BLaER1 treated with 17β-estradiol and CSF1 and Interleukin-3, amounts not matched to agents 10 nM and 100 nM (cell line): ENCODE measurements at regions not wholly inside any gene's neighbourhood (a gene's known extent, or its start where the extent isn't known, plus 50 kb on each side); places are given as distances from the start of the nearest gene placed in this dataset.
"Not testable (repeated sequence)": the region's sequence is repeated elsewhere in the genome, so short reads cannot be mapped to it uniquely, and the experiment has no call there.

Experiments used
- H3K27ac ChIP-seq, 11 experiments: shearing (Covaris generic); formaldehyde crosslinking; 2 replicates each; pipeline ENCODE4 v1.8.1; 2022
- H3K27me3 ChIP-seq, 11 experiments: shearing (Covaris generic); formaldehyde crosslinking; 2 replicates each; pipeline ENCODE4 v1.8.1; 2022
- H3K36me3 ChIP-seq, 11 experiments: shearing (Covaris generic); formaldehyde crosslinking; 2 replicates each; pipeline ENCODE4 v1.8.1; 2022
- H3K4me1 ChIP-seq, 10 experiments: shearing (Covaris generic); formaldehyde crosslinking; 2 replicates each; pipeline ENCODE4 v1.8.1; 2022
- H3K4me2 ChIP-seq, 11 experiments: shearing (Covaris generic); formaldehyde crosslinking; 2 replicates each; pipeline ENCODE4 v1.8.1; 2022
- H3K4me3 ChIP-seq, 10 experiments: shearing (Covaris generic); formaldehyde crosslinking; 2 replicates each; pipeline ENCODE4 v1.8.1; 2022
- H3K9ac ChIP-seq, 11 experiments: shearing (Covaris generic); formaldehyde crosslinking; 2 replicates each; pipeline ENCODE4 v1.8.1; 2022
- H3K9me3 ChIP-seq, 11 experiments: shearing (Covaris generic); formaldehyde crosslinking; replicated peaks in 1 of 11; 2 replicates each; pipeline ENCODE4 v1.8.1; 2022
- H4K20me1 ChIP-seq, 11 experiments: shearing (Covaris generic); formaldehyde crosslinking; 2 replicates each; pipeline ENCODE4 v1.8.1; 2022
- Cebpa-rat ChIP-seq, 11 experiments: shearing (Covaris generic); IDR thresholded peaks; 2 replicates each; pipeline ENCODE4 v1.8.1; 2022

- Histone ChIP-seq H3K4me2 (no peak overlapping the region), H3K27ac (no peak overlapping the region), H3K9me3 (peaks cover 0 to 18% (median 9%) of the 10 kb centered on the region in 11 experiments; a peak in 12 of 22 replicates), H3K4me1 (peaks cover 16 to 41% (median 29%) of the 10 kb centered on the region in 10 experiments), H4K20me1 (peaks cover 38 to 100% (median 99%) of the 10 kb centered on the region in 11 experiments; a peak in 20 of 22 replicates), H3K27me3 (no peaks in the 10 kb centered on the region), H3K9ac (no peak overlapping the region), H3K36me3 (peaks cover 48 to 99% (median 89%) of the 10 kb centered on the region in 11 experiments), H3K4me3 (no peak overlapping the region)
- TF ChIP-seq Cebpa-rat (IDR thresholded peaks at IDR 0.05) = no peak
Observed at GRCh38 chr19:7400815-7401214, 52.1 kb downstream of the ARHGEF18 start.

- no peak for TF ChIP-seq Cebpa-rat (IDR thresholded peaks at IDR 0.05)
- H3K9me3 ChIP-seq = peaks cover 0 to 18% (median 9%) of the 10 kb centered on the region in 11 experiments; a peak in 12 of 22 replicates
- H3K27me3 ChIP-seq = no peaks in the 10 kb centered on the region
- H3K27ac ChIP-seq = no peak overlapping the region
- no peak overlapping the region for H3K9ac ChIP-seq
- peaks cover 48 to 99% (median 91%) of the 10 kb centered on the region in 11 experiments for H3K36me3 ChIP-seq
- H3K4me2 ChIP-seq = no peak overlapping the region
- H3K4me3 ChIP-seq = no peak overlapping the region
- H3K4me1 ChIP-seq = peaks cover 8 to 32% (median 20%) of the 10 kb centered on the region in 10 experiments; a peak in 18 of 20 replicates
- H4K20me1 ChIP-seq = peaks cover 42 to 100% (median 94%) of the 10 kb centered on the region in 11 experiments; a peak in 20 of 22 replicates
Observed at GRCh38 chr19:7401694-7402093, 53.0 kb downstream of the ARHGEF18 start.

GRCh38 chr19:7405482-7405881 lies 56.7 kb downstream of the ARHGEF18 start:
- Histone ChIP-seq H3K9me3 (peaks cover 0 to 18% (median 9%) of the 10 kb centered on the region in 11 experiments; a peak in 12 of 22 replicates), H3K4me1 (peaks cover 0 to 16% (median 9%) of the 10 kb centered on the region in 10 experiments; a peak in 8 of 20 replicates), H3K36me3 (peaks cover 43 to 99% (median 86%) of the 10 kb centered on the region in 11 experiments), H4K20me1 (peaks cover 60 to 100% (median 91%) of the 10 kb centered on the region in 11 experiments; a peak in 20 of 22 replicates)
- not testable (repeated sequence) for H3K27ac ChIP-seq, H3K4me2 ChIP-seq, H3K27me3 ChIP-seq, H3K4me3 ChIP-seq, H3K9ac ChIP-seq

GRCh38 chr19:7408251-7408650 lies 59.5 kb downstream of the ARHGEF18 start:
- H3K4me1 ChIP-seq = peaks cover 0 to 16% (median 9%) of the 10 kb centered on the region in 10 experiments; a peak in 8 of 20 replicates
- no peak overlapping the region for H3K4me2 ChIP-seq
- no peaks in the 10 kb centered on the region for H3K9me3 ChIP-seq
- no peak overlapping the region for H3K4me3 ChIP-seq
- H3K27ac ChIP-seq = no peak overlapping the region
- H3K27me3 ChIP-seq = no peaks in the 10 kb centered on the region
- peaks cover 51 to 100% (median 93%) of the 10 kb centered on the region in 11 experiments; a peak in 20 of 22 replicates for H4K20me1 ChIP-seq
- peaks cover 36 to 98% (median 84%) of the 10 kb centered on the region in 11 experiments for H3K36me3 ChIP-seq
- no peak for TF ChIP-seq Cebpa-rat (IDR thresholded peaks at IDR 0.05)
- H3K9ac ChIP-seq = no peak overlapping the region

GRCh38 chr19:7410946-7411345 lies 62.2 kb downstream of the ARHGEF18 start:
- Histone ChIP-seq H3K4me3 (no peak overlapping the region), H3K4me2 (no peak overlapping the region)
- TF ChIP-seq Cebpa-rat (IDR thresholded peaks at IDR 0.05) = no peak

GRCh38 chr19:7413629-7414028 lies 64.9 kb downstream of the ARHGEF18 start:
- Histone ChIP-seq H3K36me3 (peaks cover 20 to 100% (median 72%) of the 10 kb centered on the region in 11 experiments), H3K4me2 (no peak overlapping the region), H3K27ac (no peak overlapping the region), H4K20me1 (peaks cover 71 to 100% (median 95%) of the 10 kb centered on the region in 11 experiments; a peak in 21 of 22 replicates), H3K9me3 (no peaks in the 10 kb centered on the region), H3K4me3 (no peak overlapping the region), H3K27me3 (no peaks in the 10 kb centered on the region), H3K9ac (no peak overlapping the region), H3K4me1 (peaks cover 0 to 6% (median 0%) of the 10 kb centered on the region in 10 experiments; a peak in 1 of 20 replicates)
- no peak for TF ChIP-seq Cebpa-rat (IDR thresholded peaks at IDR 0.05)

More at GRCh38 chr19:7410946-7411345, 62.2 kb downstream of the ARHGEF18 start:
- Histone ChIP-seq H3K4me1 (peaks cover 0 to 16% (median 9%) of the 10 kb centered on the region in 10 experiments; a peak in 8 of 20 replicates), H3K27ac (no peak overlapping the region), H4K20me1 (peaks cover 64 to 100% (median 94%) of the 10 kb centered on the region in 11 experiments; a peak in 20 of 22 replicates), H3K9me3 (no peaks in the 10 kb centered on the region), H3K36me3 (peaks cover 18 to 98% (median 80%) of the 10 kb centered on the region in 11 experiments; a peak in 21 of 22 replicates), H3K9ac (no peak overlapping the region), H3K27me3 (no peaks in the 10 kb centered on the region)

- no peaks in the 10 kb centered on the region for H3K4me1 ChIP-seq
- no peaks in the 10 kb centered on the region for H3K27me3 ChIP-seq
- H3K27ac ChIP-seq = no peak overlapping the region; a peak in 1 of 22 replicates
- H3K4me3 ChIP-seq = no peak overlapping the region
- H4K20me1 ChIP-seq = peaks cover 80 to 100% (median 98%) of the 10 kb centered on the region in 11 experiments; a peak in 21 of 22 replicates
- no peaks in the 10 kb centered on the region for H3K9me3 ChIP-seq
- H3K4me2 ChIP-seq = no peak overlapping the region
- no peak overlapping the region for H3K9ac ChIP-seq
- peaks cover 25 to 100% (median 78%) of the 10 kb centered on the region in 11 experiments for H3K36me3 ChIP-seq
- TF ChIP-seq Cebpa-rat (IDR thresholded peaks at IDR 0.05) = no peak
Observed at GRCh38 chr19:7415163-7415856, 66.6 kb downstream of the ARHGEF18 start.

- peaks cover 31 to 100% (median 78%) of the 10 kb centered on the region in 11 experiments for H3K36me3 ChIP-seq
- no peaks in the 10 kb centered on the region for H3K27me3 ChIP-seq
- peaks cover 80 to 100% (median 99%) of the 10 kb centered on the region in 11 experiments for H4K20me1 ChIP-seq
- H3K4me2 ChIP-seq = no peak overlapping the region
- H3K4me3 ChIP-seq = no peak overlapping the region
- no peaks in the 10 kb centered on the region for H3K9me3 ChIP-seq
- H3K4me1 ChIP-seq = no peaks in the 10 kb centered on the region
- TF ChIP-seq Cebpa-rat (IDR thresholded peaks at IDR 0.05) = no peak
- no peak overlapping the region for H3K27ac ChIP-seq
- H3K9ac ChIP-seq = no peak overlapping the region
Observed at GRCh38 chr19:7415857-7416371, 67.2 kb downstream of the ARHGEF18 start.

GRCh38 chr19:7417671-7418324 lies 69.1 kb downstream of the ARHGEF18 start:
- H3K27me3 ChIP-seq = no peaks in the 10 kb centered on the region
- H3K9ac ChIP-seq = no peak overlapping the region; a peak in 1 of 22 replicates
- H3K4me2 ChIP-seq = no peak overlapping the region
- peaks cover 81 to 100% (median 97%) of the 10 kb centered on the region in 11 experiments for H4K20me1 ChIP-seq
- H3K27ac ChIP-seq = no peak overlapping the region
- no peak overlapping the region for H3K4me3 ChIP-seq
- no peaks in the 10 kb centered on the region for H3K4me1 ChIP-seq
- H3K9me3 ChIP-seq = no peaks in the 10 kb centered on the region
- H3K36me3 ChIP-seq = peaks cover 35 to 100% (median 80%) of the 10 kb centered on the region in 11 experiments
- no peak for TF ChIP-seq Cebpa-rat (IDR thresholded peaks at IDR 0.05)
